Activated CD4-positive, alpha-beta memory T cell treated with anti-CD3 and anti-CD28 coated beads, Interleukin-2, amount 10 ng/mL, durations not matched to agents 7 days and 5 days (primary cell): ENCODE measurements at regions not wholly inside any gene's neighbourhood (a gene's known extent, or its start where the extent isn't known, plus 50 kb on each side); places are given as distances from the start of the nearest gene placed in this dataset.
"Not testable (repeated sequence)": the region's sequence is repeated elsewhere in the genome, so short reads cannot be mapped to it uniquely, and the experiment has no call there.

Experiments used
- CTCF ChIA-PET: fragments of 350-600 bp; sonication (Branson Sonifier 250); formaldehyde crosslinking; loops from one replicate; lab custom pipeline; 2021; ENCODE audit warnings: antibody characterized with exemption, inconsistent platforms; lab: Charles Lee
- POLR2A ChIA-PET: fragments of 350-600 bp; sonication (Branson Sonifier 250); formaldehyde crosslinking; loops from one replicate; lab custom pipeline; 2021; ENCODE audit warnings: antibody characterized with exemption; lab: Charles Lee
- DNase-seq: peaks from one replicate; pipeline ENCODE4 v3.0.0-alpha.2; 2020
- H3K27ac Mint-ChIP-seq: one replicate; pipeline ENCODE4 v1.8.0; 2021; ENCODE audit warnings: mild to moderate bottlenecking, mixed read lengths
- H3K27me3 Mint-ChIP-seq: one replicate; pipeline ENCODE4 v1.8.0; 2021; ENCODE audit warnings: mixed read lengths
- H3K36me3 Mint-ChIP-seq: one replicate; pipeline ENCODE4 v1.8.0; 2021; ENCODE audit warnings: low read depth, mixed read lengths
- H3K4me1 Mint-ChIP-seq: one replicate; pipeline ENCODE4 v1.8.0; 2021; ENCODE audit warnings: mixed read lengths
- H3K4me3 Mint-ChIP-seq: one replicate; pipeline ENCODE4 v1.8.0; 2021; ENCODE audit warnings: mild to moderate bottlenecking, mixed read lengths
- H3K9me3 Mint-ChIP-seq: one replicate; pipeline ENCODE4 v1.8.0; 2021; ENCODE audit warnings: mixed read lengths

DNA sequence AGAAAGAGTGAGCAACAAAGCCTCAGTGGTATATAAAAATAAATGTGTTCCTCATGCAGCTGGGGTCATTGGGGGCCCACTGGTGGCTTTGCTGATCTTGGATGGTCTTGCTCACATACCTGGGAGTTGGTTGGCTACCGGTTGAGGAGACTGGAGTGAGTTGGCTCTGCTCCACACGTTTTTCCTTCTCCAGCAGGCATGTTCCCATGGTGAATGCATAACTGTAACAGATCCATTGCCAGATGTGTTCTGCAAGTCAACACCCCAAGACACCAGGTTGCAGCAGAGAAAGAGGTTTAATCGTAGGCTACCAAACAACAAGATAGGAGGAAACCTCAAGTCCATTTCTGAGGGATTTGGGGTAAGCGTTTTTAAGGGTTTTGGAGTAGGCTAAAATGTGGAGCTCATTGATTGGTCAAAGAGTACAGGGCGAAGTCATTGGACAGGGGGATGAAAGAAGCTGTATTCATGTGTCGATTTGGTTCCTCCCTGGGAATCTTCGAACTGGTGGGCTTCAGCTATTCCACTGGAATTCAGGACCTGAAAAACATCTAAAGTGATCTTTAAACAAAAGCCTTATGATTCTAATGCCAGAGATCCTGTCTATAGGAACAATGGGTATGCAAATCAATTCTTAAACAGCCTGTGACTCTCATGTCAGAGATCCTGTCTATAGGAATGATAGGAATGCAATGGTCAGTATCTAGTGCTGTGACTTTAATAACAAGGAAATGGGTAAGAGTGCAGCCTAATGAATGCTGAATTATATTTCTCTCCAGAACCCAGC lies 467.5 kb upstream of the C16orf82 start:
- Mint-ChIP-seq H3K36me3 (peaks cover 19% of the 10 kb centered on the region), H3K27me3 (no peaks in the 10 kb centered on the region), H3K27ac (peak overlapping the region; percentile 85), H3K4me1 (peaks cover 64% of the 10 kb centered on the region), H3K9me3 (peaks cover 12% of the 10 kb centered on the region), H3K4me3 (no peak overlapping the region)
- POLR2A ChIA-PET: interaction anchor here (1.2 to 1.3 kb wide), 2 partner anchors 15 to 1538 kb away, joined by 3 to 5 read pairs; no protein-coding TSS in a partner anchor
- no peak for DNase-seq
- CTCF ChIA-PET: interaction anchor here (1.5 kb wide), 1 partner anchor 46 kb away, joined by 4 read pairs; no protein-coding TSS in a partner anchor

- H3K9me3 Mint-ChIP-seq: peaks cover 15% of the 10 kb centered on the region
- peaks cover 62% of the 10 kb centered on the region for H3K4me1 Mint-ChIP-seq
- DNase-seq: peak; percentile 26
- POLR2A ChIA-PET: no interaction called here
- H3K36me3 Mint-ChIP-seq: peaks cover 19% of the 10 kb centered on the region
- CTCF ChIA-PET: no interaction called here
- H3K27me3 Mint-ChIP-seq: peaks cover 2% of the 10 kb centered on the region
- H3K4me3 Mint-ChIP-seq: no peak overlapping the region
- peak overlapping the region; percentile 85 for H3K27ac Mint-ChIP-seq
These were observed 467.0 kb upstream of the C16orf82 start for GRCh38 chr16:26599785-26600104.

- Mint-ChIP-seq H3K9me3 (peaks cover 14% of the 10 kb centered on the region), H3K27ac (no peak overlapping the region), H3K36me3 (peaks cover 15% of the 10 kb centered on the region), H3K4me1 (peaks cover 60% of the 10 kb centered on the region), H3K27me3 (peaks cover 6% of the 10 kb centered on the region), H3K4me3 (no peak overlapping the region)
- ChIA-PET POLR2A (interaction anchor here (1.3 kb wide), 1 partner anchor 11 kb away, joined by 3 read pairs; no protein-coding TSS in a partner anchor), CTCF (no interaction called here)
- DNase-seq: no peak
These were observed 465.4 kb upstream of the C16orf82 start for GRCh38 chr16:26601335-26601734.

DNA sequence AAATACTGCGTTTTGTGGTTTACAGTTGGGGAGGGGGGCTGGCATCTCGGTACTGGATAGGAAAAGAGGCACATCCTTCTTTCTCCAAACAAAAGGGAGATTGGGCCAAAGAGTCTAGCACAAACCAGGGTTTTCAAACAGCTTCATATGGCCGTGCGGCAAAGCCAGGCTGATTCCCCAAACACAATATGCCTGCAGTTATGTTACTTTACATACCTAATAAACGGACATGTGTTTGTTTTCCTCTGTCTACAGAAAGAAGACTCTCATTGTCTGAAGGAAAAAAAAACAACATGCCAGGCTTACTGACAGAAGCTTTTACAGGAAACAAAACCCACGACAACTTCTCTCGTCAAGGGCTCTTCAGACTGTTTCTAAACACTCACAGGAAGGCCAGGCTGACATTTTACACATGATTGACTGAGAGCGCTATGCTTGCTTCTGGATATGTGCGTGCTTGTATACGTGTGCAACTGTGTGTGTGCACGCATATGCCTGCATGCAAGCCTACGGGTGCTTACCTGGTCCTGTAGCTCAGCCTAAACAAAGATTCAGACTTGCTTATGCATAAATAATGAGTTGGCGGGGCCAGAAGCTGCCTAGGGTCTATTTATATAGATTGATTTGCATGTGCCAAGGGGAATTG lies 461.0 kb upstream of the C16orf82 start:
- no peak for DNase-seq
- no peak overlapping the region for H3K4me3 Mint-ChIP-seq
- H3K27me3 Mint-ChIP-seq: peaks cover 22% of the 10 kb centered on the region
- peaks cover 29% of the 10 kb centered on the region for H3K4me1 Mint-ChIP-seq
- peaks cover 3% of the 10 kb centered on the region for H3K36me3 Mint-ChIP-seq
- ChIA-PET POLR2A (no interaction called here), CTCF (interaction anchor here (1.5 kb wide), 1 partner anchor 40 kb away, joined by 5 read pairs; no protein-coding TSS in a partner anchor)
- H3K27ac Mint-ChIP-seq: peak overlapping the region; percentile 3
- peaks cover 9% of the 10 kb centered on the region for H3K9me3 Mint-ChIP-seq

GRCh38 chr16:26606381-26607150 lies 460.2 kb upstream of the C16orf82 start:
- DNase-seq: no peak
- Mint-ChIP-seq H3K36me3 (peaks cover 3% of the 10 kb centered on the region), H3K4me3 (no peak overlapping the region), H3K4me1 (peaks cover 21% of the 10 kb centered on the region), H3K9me3 (peaks cover 9% of the 10 kb centered on the region), H3K27ac (no peak overlapping the region), H3K27me3 (peaks cover 25% of the 10 kb centered on the region)
- CTCF ChIA-PET: interaction anchor here (1.5 kb wide), 1 partner anchor 39 kb away, joined by 5 read pairs; no protein-coding TSS in a partner anchor
- POLR2A ChIA-PET: no interaction called here

- Mint-ChIP-seq H3K4me1 (peaks cover 13% of the 10 kb centered on the region), H3K36me3 (peaks cover 8% of the 10 kb centered on the region), H3K27ac (peak overlapping the region; percentile 73), H3K9me3 (peaks cover 13% of the 10 kb centered on the region), H3K27me3 (peaks cover 38% of the 10 kb centered on the region), H3K4me3 (peak overlapping the region; percentile 24)
- DNase-seq: peak; percentile 26
- POLR2A ChIA-PET: interaction anchor here (0.8 kb wide), 1 partner anchor 16 kb away, joined by 5 read pairs; no protein-coding TSS in a partner anchor
- CTCF ChIA-PET: no interaction called here
These were observed 452.4 kb upstream of the C16orf82 start for GRCh38 chr16:26614237-26614841.

GRCh38 chr16:26623442-26623841 lies 443.3 kb upstream of the C16orf82 start:
- POLR2A ChIA-PET: no interaction called here
- Mint-ChIP-seq H3K9me3 (peaks cover 28% of the 10 kb centered on the region), H3K36me3 (peaks cover 6% of the 10 kb centered on the region)

GRCh38 chr16:26627958-26628357 lies 438.8 kb upstream of the C16orf82 start:
- Mint-ChIP-seq H3K36me3 (peaks cover 15% of the 10 kb centered on the region), H3K27ac (no peak overlapping the region), H3K9me3 (peaks cover 48% of the 10 kb centered on the region), H3K4me1 (no peaks in the 10 kb centered on the region), H3K27me3 (peaks cover 5% of the 10 kb centered on the region), H3K4me3 (no peak overlapping the region)
- POLR2A ChIA-PET: no interaction called here
- DNase-seq: no peak
- CTCF ChIA-PET: no interaction called here

More at GRCh38 chr16:26623442-26623841, 443.3 kb upstream of the C16orf82 start:
- CTCF ChIA-PET: no interaction called here
- Mint-ChIP-seq H3K4me3 (no peak overlapping the region), H3K27me3 (peaks cover 14% of the 10 kb centered on the region), H3K4me1 (no peaks in the 10 kb centered on the region), H3K27ac (no peak overlapping the region)
- no peak for DNase-seq

- H3K36me3 Mint-ChIP-seq: peaks cover 15% of the 10 kb centered on the region
- peaks cover 45% of the 10 kb centered on the region for H3K9me3 Mint-ChIP-seq
- H3K4me1 Mint-ChIP-seq, H3K27ac Mint-ChIP-seq, H3K27me3 Mint-ChIP-seq, DNase-seq, H3K4me3 Mint-ChIP-seq, POLR2A ChIA-PET, CTCF ChIA-PET: not testable (repeated sequence)
These were observed 435.4 kb upstream of the C16orf82 start for GRCh38 chr16:26631365-26631764.

DNA sequence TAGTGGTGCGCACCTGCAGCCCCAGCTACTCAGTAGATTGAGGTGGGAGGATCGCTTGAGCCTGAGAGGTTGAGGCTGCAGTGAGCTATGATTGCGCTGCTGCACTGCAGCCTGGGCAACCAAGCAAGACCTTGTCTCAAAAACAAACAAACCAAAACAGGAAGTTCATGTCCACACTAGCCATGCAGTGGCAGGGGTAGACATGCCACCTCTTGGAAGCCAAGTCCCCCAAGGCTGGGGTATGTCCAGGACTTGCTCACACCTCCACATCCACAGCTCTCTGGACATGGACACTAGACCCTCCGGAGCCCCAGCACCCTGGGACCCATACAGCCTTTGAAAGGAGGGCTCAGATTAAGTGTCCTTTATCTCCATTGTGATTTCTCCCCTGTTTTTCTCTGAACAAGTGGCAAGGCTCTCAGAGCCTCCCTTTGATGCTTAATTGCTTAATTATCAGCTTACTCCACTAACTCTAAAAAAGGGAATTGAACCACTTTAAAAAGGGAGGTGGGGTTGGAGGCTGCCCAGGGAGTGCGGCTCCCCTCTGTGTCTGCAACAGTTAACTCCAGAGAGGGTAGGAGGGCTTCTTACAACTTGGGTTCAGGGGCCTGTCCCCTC lies 424.6 kb upstream of the C16orf82 start:
- H3K4me3 Mint-ChIP-seq: no peak overlapping the region
- peaks cover 22% of the 10 kb centered on the region for H3K4me1 Mint-ChIP-seq
- ChIA-PET CTCF (no interaction called here), POLR2A (no interaction called here)
- H3K27me3 Mint-ChIP-seq: peaks cover 7% of the 10 kb centered on the region
- no peak for DNase-seq
- no peaks in the 10 kb centered on the region for H3K9me3 Mint-ChIP-seq
- no peak overlapping the region for H3K27ac Mint-ChIP-seq
- no peaks in the 10 kb centered on the region for H3K36me3 Mint-ChIP-seq

GRCh38 chr16:26643519-26643918 lies 423.2 kb upstream of the C16orf82 start:
- Mint-ChIP-seq H3K4me1 (peaks cover 22% of the 10 kb centered on the region), H3K27me3 (peaks cover 7% of the 10 kb centered on the region), H3K4me3 (no peak overlapping the region), H3K9me3 (no peaks in the 10 kb centered on the region), H3K36me3 (no peaks in the 10 kb centered on the region), H3K27ac (no peak overlapping the region)
- POLR2A ChIA-PET: no interaction called here
- DNase-seq: no peak
- CTCF ChIA-PET: no interaction called here

DNA sequence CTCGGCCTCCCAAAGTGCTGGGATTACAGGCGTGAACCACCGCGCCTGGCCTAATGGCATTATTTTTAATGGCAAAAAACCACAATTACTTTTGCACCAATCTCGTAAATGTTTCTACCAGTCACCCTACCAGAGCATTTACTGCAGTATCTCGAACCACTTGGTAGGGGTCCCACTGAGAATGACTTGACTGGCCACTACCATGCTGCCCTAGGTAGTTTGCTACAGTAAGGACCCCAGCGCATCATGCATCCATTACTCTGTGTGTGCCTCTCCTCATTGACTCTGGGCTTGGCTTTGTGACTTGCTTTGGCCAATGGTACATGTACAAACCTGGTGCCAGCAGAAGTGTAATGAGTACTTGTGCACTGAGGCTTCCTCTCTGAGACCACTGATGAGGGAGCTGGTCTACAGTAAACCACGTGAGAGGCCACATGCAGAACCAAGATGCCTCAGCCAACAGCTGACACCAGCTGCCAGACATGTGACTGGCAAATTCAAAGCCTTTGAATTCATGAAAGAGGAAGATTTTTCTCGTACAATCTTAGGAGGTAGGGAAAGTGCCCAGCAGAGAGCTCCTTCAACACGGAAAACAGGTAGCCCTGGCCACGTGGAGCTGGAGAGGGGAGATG lies 421.7 kb upstream of the C16orf82 start:
- no peaks in the 10 kb centered on the region for H3K9me3 Mint-ChIP-seq
- no peak overlapping the region for H3K27ac Mint-ChIP-seq
- H3K4me3 Mint-ChIP-seq: no peak overlapping the region
- H3K27me3 Mint-ChIP-seq: peaks cover 5% of the 10 kb centered on the region
- CTCF ChIA-PET: interaction anchor here (1.1 to 1.7 kb wide), 15 partner anchors 9 to 802 kb away, joined by 3 to 7 read pairs (median 4); no protein-coding TSS in a partner anchor
- no peaks in the 10 kb centered on the region for H3K36me3 Mint-ChIP-seq
- H3K4me1 Mint-ChIP-seq: peaks cover 22% of the 10 kb centered on the region
- POLR2A ChIA-PET: no interaction called here
- peak; percentile 21 for DNase-seq
